GF-D8 (cell line): ENCODE measurements at regions not wholly inside any gene's neighbourhood (a gene's known extent, or its start where the extent isn't known, plus 50 kb on each side); places are given as distances from the start of the nearest gene placed in this dataset.

Experiments
- DNase-seq: peaks from one replicate; lab custom pipeline; 2025; lab: John Stamatoyannopoulos, UW

- DNase-seq: no peak
Observed at GRCh38 chr19:32201636-32202051, 143.8 kb upstream of the ZNF507 start.

- DNase-seq: no peak
Observed at GRCh38 chr19:32202244-32202643, 143.2 kb upstream of the ZNF507 start.

- no peak for DNase-seq
Observed at GRCh38 chr19:32203161-32203560, 142.2 kb upstream of the ZNF507 start.

- no peak for DNase-seq
Observed at GRCh38 chr19:32206065-32206464, 139.3 kb upstream of the ZNF507 start.

- DNase-seq: no peak
Observed at GRCh38 chr19:32208060-32208459, 137.3 kb upstream of the ZNF507 start.

GRCh38 chr19:32219392-32219791 lies 126.0 kb upstream of the ZNF507 start:
- no peak for DNase-seq

DNA sequence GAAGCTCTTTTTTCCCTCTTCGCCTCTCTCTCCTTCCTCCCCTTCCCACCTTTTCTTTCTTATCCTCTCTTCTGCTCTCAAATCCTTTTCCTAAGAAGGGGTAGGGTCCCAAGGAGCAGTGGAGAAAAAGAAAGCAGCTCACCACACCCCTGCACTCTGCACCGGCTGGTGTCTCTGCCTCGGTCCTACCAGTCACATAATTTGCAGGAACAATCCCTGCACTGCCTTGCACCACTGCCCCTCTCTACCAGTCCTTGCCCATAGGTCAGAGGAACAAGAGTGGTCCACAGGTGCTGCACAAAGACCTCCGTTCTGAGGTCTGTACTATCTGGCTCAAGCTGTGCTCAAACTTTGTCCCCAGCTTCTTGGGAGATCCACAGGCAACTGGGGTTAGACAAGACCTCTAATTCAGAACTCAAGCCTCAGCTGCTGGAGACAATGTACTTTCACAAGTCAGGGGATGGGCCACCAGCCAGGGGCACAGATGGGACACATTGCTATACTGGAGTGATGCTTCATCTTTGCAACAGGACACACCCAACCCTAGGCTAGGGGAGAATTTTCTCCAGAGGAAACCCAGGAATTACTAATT lies 125.4 kb upstream of the ZNF507 start:
- no peak for DNase-seq

DNA sequence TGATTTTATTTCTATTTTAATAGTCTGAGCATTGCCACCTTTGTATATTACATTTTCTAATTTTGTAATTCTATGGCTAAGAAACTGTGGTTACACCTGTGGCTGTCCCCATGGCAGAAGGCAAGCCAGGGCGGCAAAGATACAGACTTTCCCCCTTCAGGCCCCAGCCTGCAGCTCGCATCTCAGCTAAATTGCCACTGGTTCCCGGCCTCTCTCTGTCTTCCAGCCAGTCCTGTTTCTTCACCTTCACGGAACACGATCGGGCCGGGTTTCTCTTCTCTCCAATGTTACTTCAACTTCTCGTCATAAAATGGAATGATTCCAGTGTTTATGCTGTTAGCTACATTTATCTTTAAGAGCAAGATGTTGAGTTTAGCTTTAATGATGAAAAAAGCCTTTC lies 124.5 kb upstream of the ZNF507 start:
- DNase-seq: no peak

DNA sequence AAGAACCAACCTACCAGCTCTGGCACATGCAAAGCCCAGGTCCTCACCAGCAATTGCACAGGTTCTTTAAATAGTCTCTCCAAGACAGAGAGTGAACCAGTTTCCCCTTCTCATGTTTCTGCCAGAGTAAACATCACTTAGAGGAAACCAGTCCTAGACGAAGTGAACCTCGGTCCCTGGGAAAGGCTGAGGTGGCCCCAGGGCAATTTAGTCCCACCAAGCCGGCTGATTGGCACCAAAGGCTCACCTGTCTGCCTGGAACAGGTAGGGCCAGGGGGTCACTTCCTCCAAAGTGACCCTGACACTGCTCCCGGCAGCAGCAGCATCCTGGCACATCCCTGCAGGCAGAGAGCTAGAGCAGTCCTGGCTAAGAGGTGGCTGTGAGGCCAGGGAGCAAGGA lies 122.9 kb upstream of the ZNF507 start:
- DNase-seq: no peak

DNA sequence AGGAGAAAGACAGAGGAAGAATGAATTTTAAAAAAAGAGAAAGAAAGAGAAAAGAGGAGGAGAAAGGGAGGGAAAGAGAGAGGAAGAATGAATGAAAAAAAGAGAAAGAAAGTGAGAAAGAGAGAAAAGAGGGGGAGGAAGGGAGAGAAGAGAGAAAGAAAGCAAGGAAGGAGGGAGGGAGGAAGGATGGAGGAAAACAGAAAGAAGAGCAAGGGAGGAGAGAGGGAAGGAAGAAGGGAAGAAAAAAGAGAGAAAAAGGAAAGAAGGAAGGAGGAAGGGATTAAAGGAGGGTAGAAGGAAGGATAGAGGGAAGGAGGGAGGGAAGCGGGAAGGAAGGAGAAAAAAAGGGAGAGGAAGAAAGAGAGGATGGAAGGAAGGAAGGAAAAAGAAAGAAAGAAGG lies 122.3 kb upstream of the ZNF507 start:
- no peak for DNase-seq

- DNase-seq: no peak
Observed at GRCh38 chr19:32223595-32224370, 121.6 kb upstream of the ZNF507 start.

GRCh38 chr19:32224371-32225244 lies 120.8 kb upstream of the ZNF507 start:
- DNase-seq: peak; percentile 3

- DNase-seq: no peak
Observed at GRCh38 chr19:32227561-32228165, 117.7 kb upstream of the ZNF507 start.

DNA sequence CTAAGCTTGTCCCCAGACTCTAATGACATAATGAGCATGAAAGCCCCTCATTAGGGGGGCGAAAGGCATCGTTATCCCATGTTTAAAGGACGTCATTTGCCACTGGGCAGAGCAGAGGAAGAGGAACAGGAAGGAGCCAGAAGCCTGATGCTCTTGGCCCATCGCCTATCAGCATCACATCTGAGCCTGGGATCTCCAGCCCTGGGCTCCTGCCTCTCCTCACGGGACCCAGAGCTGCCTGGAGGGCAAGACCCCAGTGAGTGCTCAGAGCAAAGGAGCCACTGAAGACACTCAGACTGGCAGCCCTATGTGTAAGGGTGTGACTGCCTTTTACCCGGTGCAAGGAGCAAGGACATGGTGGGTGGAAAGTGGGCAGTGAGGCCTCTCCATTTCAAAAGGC lies 115.0 kb upstream of the ZNF507 start:
- no peak for DNase-seq

DNA sequence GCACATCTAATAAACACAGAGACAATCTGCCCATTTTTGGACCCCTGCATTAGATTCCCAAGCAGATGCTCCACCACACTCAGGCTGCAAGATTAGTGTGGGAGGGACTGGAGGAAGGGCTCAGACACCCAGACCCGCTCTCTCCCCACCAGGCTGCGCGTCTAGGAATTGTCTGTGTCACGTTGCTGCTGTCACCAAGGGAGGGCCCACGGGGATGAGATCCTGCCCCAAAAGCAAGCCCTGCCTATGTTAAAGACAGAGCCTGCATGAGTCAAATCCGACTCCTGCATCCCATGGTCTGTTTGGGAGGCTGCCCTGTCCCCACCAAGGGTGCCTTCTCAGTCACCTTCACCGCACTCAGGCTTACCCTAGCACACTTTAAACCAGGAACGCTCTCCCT lies 114.4 kb upstream of the ZNF507 start:
- DNase-seq: no peak

DNA sequence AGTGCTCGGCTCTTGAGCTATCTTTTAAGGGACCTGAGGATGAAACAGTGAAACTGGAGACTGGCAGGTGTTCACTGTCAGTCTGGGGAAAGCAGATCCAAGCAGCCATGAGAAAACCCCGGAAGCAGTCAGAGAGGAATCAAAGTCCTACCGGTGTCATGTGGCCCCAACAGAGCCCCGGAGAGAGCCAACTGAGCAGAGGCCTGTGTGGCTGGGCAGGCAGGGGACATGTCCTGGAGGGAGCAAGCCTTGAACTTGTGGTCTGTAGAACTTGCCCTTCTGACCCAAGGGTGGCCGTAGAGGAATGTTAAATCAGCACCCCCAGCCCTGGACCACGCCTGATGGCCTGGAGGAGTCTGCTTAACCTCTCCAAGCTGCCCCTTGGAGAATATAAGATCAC lies 113.7 kb upstream of the ZNF507 start:
- DNase-seq: no peak

DNA sequence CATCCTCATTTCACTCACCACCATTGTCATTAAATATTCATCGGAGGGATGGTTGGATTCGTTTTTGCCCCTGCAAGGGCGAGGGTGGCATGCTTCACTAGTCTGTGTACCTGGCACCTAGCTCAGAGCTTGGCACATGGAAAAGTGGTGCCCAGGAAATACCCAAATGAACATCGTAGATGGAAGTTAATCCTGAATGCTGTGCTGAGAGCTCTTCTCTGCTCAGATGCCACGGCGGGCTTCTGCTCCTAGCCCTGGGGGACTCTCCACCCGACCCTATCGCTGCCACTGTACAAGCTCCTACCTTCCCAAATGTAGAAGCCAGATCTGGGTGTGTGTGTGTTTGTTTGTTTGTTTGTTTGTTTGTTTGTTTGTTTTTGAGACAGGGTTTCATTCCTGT lies 113.0 kb upstream of the ZNF507 start:
- DNase-seq: no peak

- no peak for DNase-seq
Observed at GRCh38 chr19:32233091-32233490, 112.3 kb upstream of the ZNF507 start.

DNA sequence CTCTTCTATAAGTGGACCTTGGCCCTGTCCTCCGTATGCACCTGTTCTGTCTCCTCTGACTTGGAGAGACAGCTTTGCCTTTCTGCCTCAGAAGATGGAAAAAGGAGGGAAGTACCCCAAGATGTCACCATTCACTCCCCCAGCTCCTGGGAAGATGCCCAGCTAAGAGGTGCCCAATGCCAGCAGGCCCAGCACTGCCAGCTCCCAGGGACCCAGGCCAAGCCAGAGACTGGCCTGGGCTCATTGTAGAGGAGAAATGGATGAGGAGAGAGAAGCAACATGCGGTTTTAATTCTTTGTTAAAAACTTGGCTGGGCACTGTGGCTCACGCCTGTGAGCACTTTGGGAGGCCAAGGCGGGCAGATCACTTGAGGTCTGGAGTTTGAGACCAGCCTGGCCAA lies 111.5 kb upstream of the ZNF507 start:
- DNase-seq: no peak

DNA sequence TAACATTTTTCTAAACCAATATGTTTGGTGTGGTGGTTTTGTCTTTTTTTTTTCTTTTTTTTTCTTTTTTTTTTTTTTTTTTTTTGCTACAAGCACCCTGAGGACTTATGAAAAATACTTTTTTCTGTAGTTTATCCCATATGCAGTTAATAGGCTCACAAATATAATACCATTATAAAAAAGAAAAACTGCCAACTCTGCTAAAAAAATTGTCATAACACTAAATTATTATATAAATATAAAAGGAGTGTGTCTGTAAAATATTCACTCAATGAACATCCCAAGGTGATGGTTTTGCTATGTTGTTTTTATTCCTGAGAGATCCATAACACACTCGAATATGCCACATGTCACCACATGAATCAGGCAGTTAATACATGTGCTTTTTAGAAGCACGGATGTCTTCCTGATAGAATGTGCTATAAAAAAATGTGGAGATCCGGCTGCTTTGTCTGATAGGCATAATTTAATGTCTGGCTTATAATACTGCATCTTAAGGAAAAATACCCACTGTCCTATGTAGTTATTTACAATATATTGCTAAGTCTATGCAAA lies 110.7 kb upstream of the ZNF507 start:
- no peak for DNase-seq

- no peak for DNase-seq
Observed at GRCh38 chr19:32238076-32238475, 107.3 kb upstream of the ZNF507 start.

DNA sequence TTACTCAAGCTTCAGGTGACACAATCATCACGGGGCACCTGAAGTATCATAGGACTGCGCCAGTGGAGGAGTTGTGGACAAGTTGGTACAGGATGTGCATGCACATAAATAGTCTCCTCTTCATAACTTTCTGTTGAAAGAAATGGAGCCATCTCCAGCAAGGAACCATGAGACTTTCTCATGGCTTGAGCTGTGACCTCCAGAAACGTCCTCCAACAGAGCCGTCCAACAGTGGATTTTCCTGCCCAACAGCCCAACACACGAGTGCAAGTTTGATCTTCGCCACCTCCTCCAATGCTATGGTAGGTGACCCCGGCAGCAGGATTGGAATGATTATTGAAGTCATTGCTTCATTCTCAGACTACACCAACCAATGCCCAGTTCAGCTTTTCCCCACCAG lies 105.1 kb upstream of the ZNF507 start:
- DNase-seq: no peak
